ENCODE measurements at regions not wholly inside any gene's neighbourhood (a gene's known extent, or its start where the extent isn't known, plus 50 kb on each side); places are given as distances from the start of the nearest gene placed in this dataset.
A peak's percentile ranks its signal among the peaks of the same experiment; 100 is the strongest.

GRCh38 chr1:106619080-106619826 is 437.2 kb upstream of the PRMT6 start:
- H3K4me3 ChIP-seq (ENCODE audit: low read depth, poor library complexity, severe bottlenecking), result no peak overlapping the region
- peak in 1 of 2 donors; percentile 72 for DNase-seq (ENCODE audit: low spot score in 2 of 2)
- TF ChIP-seq POLR2A (IDR thresholded peaks at IDR 0.05) (no peak), CTCF (IDR thresholded peaks at IDR 0.05) (no peak)
- 79 to 83% methylated on average over 11 of the region's 11 CpGs for WGBS, 2 donors
- intact Hi-C loops (cut with DNase I; ENCODE audit: low total_unique reads), result no loop called here

- DNase-seq (ENCODE audit: low spot score in 2 of 2), result peak in 1 of 2 donors; percentile 63
- WGBS, 2 donors, result 69 to 73% methylated on average over 5 of the region's 5 CpGs
- no peak overlapping the region for H3K4me3 ChIP-seq (ENCODE audit: low read depth, poor library complexity, severe bottlenecking)
- no peak for TF ChIP-seq CTCF (IDR thresholded peaks at IDR 0.05)
- no peak for TF ChIP-seq POLR2A (IDR thresholded peaks at IDR 0.05)
- intact Hi-C loops (cut with DNase I; ENCODE audit: low total_unique reads), result no loop called here
Observed at GRCh38 chr1:106619827-106620134, 436.7 kb upstream of the PRMT6 start.

- H3K4me3 ChIP-seq (ENCODE audit: low read depth, poor library complexity, severe bottlenecking), result no peak overlapping the region
- no peak for TF ChIP-seq CTCF (IDR thresholded peaks at IDR 0.05)
- no peak for TF ChIP-seq POLR2A (IDR thresholded peaks at IDR 0.05)
- WGBS, 2 donors, result 59 to 70% methylated on average over 7 of the region's 7 CpGs
- DNase-seq (ENCODE audit: low spot score in 2 of 2), result peak; percentile 34 to 83
- intact Hi-C loops (cut with DNase I; ENCODE audit: low total_unique reads), result no loop called here
Observed at GRCh38 chr1:106620521-106620954, 435.9 kb upstream of the PRMT6 start.

- intact Hi-C loops (cut with DNase I; ENCODE audit: low total_unique reads), result no loop called here
- TF ChIP-seq CTCF (IDR thresholded peaks at IDR 0.05), result no peak
- TF ChIP-seq POLR2A (IDR thresholded peaks at IDR 0.05), result no peak
- no peak for DNase-seq (ENCODE audit: low spot score in 2 of 2)
- no peak overlapping the region for H3K4me3 ChIP-seq (ENCODE audit: low read depth, poor library complexity, severe bottlenecking)
- 63 to 82% methylated on average over 2 of the region's 2 CpGs for WGBS, 2 donors
Observed at GRCh38 chr1:106621853-106622252, 434.6 kb upstream of the PRMT6 start.

- intact Hi-C loops (cut with DNase I; ENCODE audit: low total_unique reads), result no loop called here
- 58 to 63% methylated on average over 3 of the region's 3 CpGs for WGBS, 2 donors
Observed at GRCh38 chr1:106637566-106637965, 418.9 kb upstream of the PRMT6 start.

More at GRCh38 chr1:106637566-106637965, 418.9 kb upstream of the PRMT6 start:
- no peak overlapping the region for H3K4me3 ChIP-seq (ENCODE audit: low read depth, poor library complexity, severe bottlenecking)
- DNase-seq (ENCODE audit: low spot score in 2 of 2), result no peak
- no peak for TF ChIP-seq POLR2A (IDR thresholded peaks at IDR 0.05)
- TF ChIP-seq CTCF (IDR thresholded peaks at IDR 0.05), result no peak
